ENCODE measurements at regions not wholly inside any gene's neighbourhood (a gene's known extent, or its start where the extent isn't known, plus 50 kb on each side); places are given as distances from the start of the nearest gene placed in this dataset.
"Not testable (repeated sequence)": the region's sequence is repeated elsewhere in the genome, so short reads cannot be mapped to it uniquely, and the experiment has no call there.

DNA sequence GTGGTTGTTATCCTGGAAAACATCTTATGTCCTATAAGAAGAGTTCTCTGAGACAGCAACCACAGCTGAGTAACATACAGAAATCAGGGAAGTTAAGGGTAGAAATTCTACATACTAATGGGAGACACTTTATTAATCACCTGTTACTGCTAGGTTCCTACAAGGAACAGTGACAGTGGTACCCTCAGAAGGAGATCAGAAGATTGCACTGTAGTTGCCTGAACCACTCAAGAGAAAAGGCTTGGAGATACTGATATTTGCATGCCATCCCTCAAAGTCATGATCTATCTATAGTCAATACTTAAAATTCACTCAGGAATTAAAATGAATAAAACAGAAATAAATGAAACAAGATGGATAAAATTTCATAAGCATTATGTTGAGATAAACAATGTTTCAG is 136.0 kb downstream of the LMLN start:
- DNase-seq (ENCODE audit: low read depth): no peak

DNA sequence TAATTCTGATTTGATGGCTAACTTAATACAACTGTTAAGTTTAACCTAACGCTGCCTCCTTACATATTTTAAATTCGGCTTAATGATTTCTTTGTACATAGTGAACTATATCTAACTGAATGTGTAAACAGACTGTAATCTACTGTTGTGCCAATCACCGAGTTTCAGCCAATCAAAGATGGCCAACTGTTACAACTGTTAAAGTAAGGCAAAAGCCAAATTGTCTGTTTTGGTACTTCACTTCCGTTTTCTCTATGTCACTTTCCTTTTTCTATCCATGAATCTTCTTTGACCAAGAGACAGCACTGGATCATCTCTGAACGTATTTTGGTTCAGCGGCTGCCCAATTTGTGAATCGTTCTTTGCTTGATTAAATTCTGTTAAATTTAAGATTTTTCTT is 137.0 kb downstream of the LMLN start:
- DNase-seq (ENCODE audit: low read depth): no peak

DNA sequence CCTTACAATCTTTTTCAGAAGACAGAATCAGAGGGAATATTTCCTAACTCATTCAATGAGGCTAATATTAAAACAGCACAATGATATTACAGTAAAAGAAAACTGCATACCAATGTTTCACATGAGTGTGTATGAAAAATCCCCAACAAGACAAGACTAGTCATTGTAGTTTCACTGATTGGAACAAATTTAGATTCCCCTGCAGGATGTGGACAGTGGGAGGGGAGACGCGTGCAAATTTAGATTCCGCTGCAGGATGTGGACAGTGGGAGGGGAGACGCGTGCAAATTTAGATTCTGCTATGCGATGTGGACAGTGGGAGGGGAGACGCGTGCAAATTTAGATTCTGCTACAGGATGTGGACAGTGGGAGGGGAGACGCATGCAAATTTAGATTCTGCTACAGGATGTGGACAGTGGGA is 138.7 kb downstream of the LMLN start:
- DNase-seq (ENCODE audit: low read depth): not testable (repeated sequence)

DNA sequence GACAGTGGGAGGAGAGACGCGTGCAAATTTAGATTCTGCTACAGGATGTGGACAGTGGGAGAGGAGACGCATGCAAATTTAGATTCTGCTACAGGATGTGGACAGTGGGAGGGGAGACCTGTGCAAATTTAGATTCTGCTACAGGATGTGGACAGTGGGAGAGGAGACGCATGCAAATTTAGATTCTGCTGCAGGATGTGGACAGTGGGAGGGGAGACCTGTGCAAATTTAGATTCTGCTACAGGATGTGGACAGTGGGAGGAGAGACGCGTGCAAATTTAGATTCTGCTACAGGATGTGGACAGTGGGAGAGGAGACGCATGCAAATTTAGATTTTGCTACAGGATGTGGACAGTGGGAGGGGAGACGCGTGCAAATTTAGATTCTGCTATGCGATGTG is 143.1 kb downstream of the LMLN start:
- DNase-seq (ENCODE audit: low read depth): not testable (repeated sequence)

DNA sequence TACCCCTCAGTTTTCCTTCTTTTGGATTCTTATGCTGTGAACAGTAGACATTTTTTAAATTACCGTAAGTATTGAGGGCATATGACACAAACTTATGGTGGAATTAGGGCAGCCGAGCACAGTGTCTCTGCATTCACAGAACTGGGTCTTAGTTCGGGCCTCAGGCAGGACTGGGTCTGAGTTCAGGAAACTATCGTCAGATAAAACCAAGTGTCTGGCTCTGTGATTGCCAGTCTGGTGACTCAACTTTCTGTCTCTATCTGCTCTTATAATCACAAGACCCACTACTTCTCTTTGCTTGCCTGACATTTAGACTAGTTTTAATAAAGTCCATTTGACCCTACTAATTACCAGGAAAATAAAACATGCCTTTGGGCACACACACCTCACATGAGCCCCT is 146.2 kb downstream of the LMLN start:
- DNase-seq (ENCODE audit: low read depth): no peak

DNA sequence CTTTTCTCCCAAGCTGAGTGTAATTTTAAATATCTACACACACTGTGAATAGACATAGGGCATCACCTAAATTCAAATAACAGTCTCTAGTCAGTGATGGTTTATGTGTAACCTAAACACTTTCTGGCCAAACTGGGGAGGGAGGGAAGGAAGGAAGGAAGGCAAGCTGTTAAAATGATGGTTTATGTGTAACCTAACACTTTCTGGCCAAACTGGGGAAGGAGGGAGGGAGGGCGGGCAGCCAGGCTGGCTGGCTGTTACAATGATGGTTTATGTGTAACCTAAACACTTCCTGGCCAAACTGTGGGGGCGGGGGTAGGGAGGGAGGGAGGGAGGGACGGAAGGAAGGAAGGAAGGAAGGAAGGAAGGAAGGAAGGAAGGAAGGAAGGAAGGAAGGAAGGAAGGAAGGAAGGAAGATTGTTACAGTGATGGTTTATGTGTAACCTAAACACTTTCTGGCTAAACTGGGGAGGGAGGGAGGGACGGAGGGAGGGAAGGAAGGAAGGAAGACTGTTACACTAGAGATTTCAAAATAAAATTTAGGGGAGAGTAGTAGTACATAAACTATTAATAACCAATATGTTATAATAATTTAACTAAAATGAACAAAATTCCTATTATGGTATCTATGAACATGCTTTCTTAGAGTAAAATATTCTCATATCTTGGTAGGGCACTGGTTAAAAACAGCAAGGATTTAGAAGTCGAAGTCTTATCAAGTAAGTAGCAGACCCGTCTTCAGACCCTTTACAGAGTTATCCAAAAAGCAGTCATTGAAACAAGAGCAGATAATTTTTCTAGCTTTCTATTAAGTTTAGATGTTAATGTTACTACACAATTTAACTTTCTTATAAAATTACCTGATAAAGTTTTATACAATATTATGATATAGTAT is 148.1 kb downstream of the LMLN start:
- DNase-seq (ENCODE audit: low read depth): no peak

DNA sequence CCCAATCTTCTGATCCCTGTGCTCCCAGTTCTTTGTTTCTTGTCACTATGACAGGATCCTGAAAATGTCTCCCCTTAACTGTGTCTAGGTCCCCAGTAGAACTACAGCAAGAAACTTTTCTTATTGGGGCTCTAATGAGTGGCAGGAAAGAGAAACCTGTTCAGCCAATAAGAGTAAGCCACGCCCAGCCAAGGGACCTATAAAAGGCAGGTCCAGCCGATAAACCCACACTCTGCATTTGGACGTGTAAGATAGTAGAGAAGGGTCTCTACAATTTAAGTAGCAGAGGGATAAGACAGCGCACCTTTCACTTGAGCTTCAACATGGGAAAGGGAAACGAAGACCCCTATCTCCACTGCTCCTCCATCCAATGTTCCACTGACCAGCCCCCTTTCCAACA is 149.9 kb downstream of the LMLN start:
- DNase-seq (ENCODE audit: low read depth): no peak

DNA sequence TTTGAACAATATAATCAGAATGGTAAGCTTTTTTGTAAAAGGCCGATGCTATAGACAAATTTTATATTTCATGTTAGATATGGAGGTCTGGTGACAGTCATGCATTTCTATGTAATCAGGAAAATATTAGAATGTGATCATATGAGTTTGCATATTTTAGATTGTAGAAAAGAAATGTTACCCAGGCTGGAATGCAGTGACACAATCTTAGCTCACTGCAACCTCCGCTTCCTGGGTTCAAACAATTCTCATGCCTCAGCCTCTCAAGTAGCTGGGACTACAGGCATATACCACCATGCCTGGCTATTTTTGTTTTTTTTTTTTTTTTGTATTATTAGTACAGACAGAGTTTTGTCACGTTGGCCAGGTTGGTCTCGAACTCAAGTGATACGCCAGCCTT is 152.0 kb downstream of the LMLN start:
- no peak for DNase-seq (ENCODE audit: low read depth)

DNA sequence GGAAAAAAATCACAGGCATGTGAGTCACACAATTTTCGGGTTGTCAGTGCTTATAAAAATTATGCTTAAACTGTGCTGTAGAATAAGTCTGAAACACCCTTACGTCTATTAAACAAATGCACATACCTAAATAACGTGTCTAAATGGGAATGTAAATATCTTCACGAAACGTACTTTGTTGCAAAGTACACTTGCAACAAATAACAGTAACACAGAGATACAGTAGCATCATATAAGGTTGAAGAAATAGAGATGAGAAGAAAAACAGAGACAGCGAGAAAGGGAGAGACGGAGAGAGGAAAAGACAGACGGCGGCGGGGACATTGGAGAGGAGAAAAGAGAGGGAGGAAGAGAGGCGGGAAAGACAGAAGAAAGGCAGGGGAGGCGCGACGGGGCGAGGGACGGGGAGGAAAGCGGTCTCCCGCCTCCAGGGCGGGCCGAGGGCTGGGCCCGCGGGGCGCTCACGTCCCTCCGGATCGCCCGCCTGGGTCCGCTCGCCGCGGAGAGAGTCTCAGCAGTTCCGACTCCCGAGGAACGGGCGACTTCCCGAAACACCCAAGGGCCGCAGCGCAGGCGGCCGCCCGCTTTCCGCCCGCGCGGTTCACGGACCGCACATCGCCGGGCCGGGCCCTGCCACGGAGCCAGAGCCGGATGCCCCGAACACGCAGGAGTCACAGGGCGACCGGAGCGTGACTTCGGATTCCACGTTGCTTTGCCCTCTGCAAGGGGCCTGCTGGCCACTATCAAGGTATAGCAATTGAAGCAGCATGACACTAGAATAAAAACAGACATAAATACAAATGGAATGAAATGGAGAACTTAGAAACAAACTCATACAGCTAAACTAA is 153.4 kb downstream of the LMLN start:
- DNase-seq (ENCODE audit: low read depth): no peak

DNA sequence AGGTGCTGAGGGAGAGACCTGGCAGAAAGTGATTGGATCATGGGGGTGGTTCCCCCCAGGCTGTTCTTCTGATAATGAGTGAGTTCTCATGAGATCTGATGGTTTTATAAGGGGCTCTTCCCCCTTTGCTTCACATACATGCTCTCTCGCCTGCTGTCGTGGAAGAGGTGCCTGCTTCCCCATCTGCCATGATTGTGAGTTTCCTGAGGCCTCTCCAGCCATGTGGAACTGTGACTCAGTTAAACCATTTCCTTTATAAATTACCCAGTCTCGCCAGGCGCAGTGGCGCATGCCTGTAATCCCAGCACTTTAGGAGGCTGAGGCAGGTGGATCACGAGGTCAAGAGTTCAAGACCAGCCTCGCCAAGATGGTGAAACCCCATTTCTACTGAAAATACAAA is 154.5 kb downstream of the LMLN start:
- not testable (repeated sequence) for DNase-seq (ENCODE audit: low read depth)

DNA sequence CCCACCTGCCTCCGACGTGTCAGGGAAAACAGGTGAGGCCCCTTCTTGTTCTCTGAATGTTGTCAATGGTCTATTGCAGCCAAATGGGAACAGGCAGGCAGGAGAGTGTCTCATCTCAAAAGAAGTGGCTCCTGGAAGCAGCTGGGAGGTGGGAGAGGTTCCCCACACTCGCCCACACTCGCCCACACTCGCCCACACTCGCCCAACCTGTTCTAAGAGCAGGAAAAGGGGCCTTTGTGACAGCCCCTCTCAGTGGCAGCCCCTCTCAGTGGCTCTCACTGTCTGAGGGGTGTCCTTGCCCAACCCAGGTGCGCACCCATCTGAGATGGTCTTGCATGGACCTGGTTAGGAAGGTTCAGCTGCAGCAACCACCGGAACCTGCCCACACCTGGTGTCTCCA is 162.2 kb downstream of the LMLN start:
- DNase-seq (ENCODE audit: low read depth): not testable (repeated sequence)

DNA sequence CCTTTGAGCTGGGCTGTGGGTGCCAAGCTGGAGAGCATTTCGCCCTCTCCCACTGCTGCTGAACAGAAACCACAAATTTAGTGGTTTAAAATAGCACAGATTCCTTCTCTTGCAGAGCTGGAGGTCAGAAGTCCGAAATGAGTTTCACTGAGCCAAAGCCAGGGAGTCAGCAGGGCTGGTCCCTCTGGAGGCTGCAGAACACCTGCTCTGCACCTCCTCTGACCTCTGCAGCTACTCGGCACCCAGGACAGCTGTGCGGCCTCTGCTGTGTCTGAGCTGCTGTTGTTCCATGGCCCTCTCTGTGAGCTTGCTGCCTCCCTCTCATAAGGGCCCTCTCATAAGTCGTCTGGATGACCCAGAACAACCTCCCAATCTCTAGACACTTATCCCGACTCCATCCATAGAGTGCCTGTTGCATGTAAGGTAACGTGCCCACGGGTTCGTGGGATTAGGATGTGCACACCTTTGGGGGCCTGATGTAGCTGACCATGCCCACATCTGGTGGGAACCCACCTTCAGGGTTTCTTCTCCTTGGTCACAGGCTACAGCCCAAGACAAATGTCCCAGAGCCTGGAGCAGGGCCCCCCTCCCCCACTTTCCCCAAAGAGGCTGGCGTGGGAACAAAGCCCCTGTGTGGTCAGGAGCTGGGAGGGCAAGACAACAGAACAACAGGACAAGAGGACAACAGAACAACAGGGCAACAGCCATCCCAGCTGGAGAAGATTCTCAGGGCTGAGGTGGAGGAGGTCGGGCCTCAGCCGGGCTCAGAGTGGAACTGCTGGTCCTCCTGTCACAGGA is 177.2 kb downstream of the LMLN start:
- DNase-seq (ENCODE audit: low read depth): not testable (repeated sequence)

DNA sequence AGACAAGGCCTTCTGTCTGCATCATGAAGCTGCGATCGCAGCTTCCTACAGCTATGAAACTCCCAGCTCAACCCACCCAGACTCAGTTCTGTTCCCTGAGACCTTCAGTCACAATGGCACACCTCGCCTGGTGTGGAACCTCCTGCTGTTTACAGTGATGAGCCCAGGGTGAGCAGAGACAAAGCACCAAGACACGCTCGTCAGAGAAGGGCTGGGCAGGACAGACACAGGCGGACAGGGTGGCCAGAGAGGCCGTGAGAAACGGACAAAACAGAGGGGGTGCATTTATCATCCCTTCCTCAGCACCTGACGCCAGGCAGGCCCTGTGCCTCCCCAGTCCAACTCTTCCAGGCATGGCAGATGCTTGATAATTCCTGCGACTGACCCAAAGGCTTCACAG is 178.2 kb downstream of the LMLN start:
- not testable (repeated sequence) for DNase-seq (ENCODE audit: low read depth)

DNA sequence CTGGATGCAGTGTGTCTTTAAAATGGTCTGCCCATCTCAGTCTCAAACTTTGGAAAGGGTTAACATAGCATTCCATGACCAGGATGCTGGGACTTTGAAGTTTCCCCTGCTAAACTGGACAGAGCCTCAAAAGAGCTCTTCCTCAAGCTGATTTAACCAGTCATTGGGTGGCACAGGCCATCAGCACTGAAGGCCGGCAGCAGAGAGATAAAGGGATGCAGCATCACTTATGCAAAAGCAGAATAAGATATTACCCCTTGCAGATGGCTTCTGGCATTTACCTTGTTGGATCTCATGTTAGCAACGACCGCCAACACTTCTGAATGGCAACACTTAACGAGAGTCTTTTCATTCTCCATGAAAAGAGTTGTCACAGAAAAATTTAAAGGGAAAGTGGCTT is 179.0 kb downstream of the LMLN start:
- DNase-seq (ENCODE audit: low read depth): not testable (repeated sequence)

DNA sequence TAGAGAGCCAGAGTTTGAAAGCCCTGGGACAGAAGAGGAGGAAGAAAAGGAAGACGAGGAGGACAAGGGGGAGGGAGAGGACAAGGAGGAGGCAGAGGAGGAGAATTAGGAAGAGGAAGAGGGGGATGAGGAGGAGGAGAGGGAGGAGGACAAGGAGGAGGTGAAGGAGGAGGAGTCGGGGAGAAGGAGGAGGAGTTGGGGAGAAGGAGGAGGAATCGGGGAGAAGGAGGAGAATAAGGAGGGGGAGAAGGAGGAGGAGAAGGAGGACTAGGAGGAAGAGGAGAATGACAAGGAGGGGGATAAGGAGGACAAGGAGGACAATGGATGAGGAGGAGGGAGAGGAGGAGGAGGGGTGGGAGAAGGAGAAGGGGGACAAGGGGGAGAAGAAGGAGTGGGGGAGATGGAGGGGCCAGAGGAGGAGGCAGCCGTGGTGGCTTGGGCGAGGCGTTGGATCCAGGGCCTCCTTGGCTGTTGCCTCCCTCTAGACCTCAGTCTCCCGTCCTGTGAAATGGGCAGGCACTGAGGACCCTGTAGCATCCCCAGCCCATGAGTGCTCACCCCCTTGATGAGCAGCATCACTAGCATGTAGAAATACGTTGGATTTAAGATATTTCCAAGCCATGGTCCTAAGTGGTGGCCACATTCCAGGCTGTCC is 179.6 kb downstream of the LMLN start:
- DNase-seq (ENCODE audit: low read depth): not testable (repeated sequence)

DNA sequence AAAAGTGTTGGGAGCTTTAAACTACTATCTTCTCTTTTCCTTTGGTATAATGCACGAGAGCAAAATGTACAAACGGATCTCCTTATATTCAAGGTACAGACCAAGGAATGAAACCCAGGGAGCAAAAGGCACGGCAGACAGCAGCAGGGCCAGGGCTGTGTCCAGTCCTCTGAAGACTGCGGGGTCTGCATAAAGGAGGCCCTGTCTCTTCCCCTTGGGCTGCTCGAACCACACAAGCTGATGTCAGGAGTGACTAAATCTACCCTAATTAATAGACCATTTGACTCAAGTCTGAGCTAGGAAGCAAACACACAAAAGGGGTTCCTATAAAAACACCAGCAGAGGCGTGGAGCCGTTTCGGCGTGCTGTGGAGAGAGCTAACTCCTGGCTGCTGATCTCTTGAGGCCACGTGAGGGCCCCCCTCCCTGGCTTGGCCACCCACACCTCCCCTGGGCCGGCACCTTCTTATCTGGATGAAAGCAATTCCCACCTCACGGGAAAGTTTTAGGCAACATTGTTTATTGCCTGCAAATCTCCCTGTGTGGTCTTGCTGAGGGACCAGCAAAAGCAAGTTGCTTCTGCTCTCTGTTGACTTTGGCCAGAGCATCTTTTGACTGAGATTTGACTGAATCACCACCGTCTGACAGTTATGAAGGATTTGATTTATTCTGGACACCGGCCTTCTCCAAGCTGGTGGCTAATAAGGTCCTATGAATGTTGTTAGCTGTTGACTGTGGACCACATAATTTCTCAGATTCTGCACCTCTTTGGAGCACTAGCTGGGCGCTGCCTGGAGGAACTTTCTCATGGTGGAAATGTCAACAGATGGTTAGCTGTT is 183.5 kb downstream of the LMLN start:
- not testable (repeated sequence) for DNase-seq (ENCODE audit: low read depth)

DNA sequence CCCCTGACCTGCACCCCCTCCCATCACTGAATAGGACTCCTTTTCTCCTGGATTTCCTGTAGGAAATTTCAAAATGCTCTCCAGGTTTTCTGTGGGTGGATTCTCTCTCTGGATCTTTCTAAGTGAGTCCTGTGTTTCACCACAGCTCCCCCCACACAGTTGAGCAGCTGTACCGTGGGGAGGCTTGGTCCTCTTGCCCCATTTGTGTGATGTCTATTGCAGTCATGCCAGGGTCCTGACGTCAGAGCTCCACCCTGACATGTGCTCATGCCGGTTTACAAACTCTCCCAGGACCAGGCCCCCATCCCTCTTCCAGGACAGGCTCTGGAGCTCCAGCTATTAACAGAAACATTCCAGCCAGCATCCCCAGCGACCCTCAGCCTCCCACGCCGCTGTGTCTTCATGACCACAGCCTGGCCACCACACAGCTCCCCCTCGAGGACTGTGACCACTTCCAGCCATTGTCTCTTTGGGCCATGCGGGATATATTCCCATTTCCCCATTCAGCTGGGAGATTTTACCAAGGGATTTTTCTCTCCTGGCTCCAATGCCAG is 185.3 kb downstream of the LMLN start:
- not testable (repeated sequence) for DNase-seq (ENCODE audit: low read depth)

DNA sequence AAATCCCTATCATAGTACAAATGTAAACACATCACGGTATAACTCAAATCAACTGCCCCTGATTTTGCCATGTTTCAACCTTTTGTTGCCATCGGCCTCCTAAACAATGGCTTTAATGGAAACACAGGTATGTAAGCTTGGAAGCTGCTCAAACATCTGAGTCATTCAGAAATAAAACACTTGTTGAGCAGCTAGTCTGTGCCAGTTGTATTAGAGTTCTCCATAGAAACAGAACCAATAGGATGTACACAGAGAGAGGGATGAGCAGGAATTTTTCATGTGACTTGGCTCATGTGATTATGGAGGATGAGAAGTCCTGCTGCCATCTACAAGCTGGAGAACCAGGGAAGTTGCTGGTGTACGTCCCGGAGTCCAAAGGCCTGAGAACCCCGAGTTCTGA is 186.1 kb downstream of the LMLN start:
- not testable (repeated sequence) for DNase-seq (ENCODE audit: low read depth)

DNA sequence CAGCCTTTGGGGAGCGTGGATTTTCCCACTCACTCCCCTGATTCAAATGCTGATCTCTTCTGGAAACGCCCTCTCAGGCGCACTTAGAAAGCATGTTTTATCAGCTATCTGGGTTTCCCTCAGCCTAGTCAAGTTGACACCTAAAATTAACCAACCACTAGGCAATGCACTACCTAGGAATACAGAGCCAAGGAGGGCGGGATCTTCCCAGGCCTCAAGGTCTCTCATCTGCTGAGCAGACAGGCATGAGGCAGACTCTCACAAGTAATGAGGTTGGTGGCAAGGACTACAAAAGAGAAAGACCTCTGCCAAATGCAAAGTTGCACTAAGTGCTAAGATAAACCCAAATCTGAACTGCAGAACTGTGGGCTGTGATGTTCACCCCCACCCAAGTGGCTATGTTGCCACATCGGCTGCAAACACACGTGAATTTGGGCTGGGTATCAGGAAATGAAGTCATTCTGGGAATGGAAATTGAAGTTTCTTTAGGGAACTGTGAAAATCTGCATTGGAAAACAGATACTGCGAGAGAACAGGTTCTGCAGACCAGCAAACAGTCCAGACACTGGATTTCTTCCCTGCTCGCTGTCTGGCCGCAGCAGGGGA is 186.6 kb downstream of the LMLN start:
- DNase-seq (ENCODE audit: low read depth): not testable (repeated sequence)

DNA sequence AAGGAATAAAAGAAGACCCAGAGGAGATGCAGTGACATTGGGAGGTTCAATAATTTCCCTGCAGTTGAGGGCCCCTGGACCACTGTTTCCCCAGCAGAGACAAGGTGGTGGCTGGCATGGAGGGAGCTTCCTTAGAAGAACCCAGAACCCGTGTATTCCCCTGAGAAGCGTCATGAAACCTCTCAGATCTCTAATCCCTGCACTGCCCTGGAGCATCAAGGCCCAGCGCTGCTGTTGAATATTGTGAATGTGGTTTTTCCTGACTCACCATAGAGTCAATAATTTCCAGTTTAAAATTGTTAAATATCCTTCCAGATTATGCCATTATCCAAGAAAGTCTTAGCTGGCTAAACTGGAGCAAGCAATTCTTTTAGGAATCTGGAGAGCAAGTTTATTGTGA is 187.2 kb downstream of the LMLN start:
- DNase-seq (ENCODE audit: low read depth): not testable (repeated sequence)
